ENCODE measurements at regions not wholly inside any gene's neighbourhood (a gene's known extent, or its start where the extent isn't known, plus 50 kb on each side); places are given as distances from the start of the nearest gene placed in this dataset.

GRCh38 chr12:27899151-27899661, 73.3 kb downstream of the PTHLH start (continued):
- no peak for TF ChIP-seq CTCF (conservative IDR thresholded peaks at IDR 0.05; ENCODE audit: low read depth, low read length)

GRCh38 chr12:27898022-27898421, 74.5 kb downstream of the PTHLH start:
- H3K4me3 ChIP-seq (ENCODE audit: insufficient read depth, low read depth, low read length) = no peak overlapping the region
- no peaks in the 10 kb centered on the region for H3K79me1 ChIP-seq (ENCODE audit: low read depth in 1 of 2, low read length in 2 of 2)
- H2AFZ ChIP-seq (replicated peaks; ENCODE audit: low read length, poor library complexity) = no peak overlapping the region
- in situ Hi-C loops (cut with MboI; ENCODE audit: low sequenced_read_pairs) (no loop called here), intact Hi-C loops (cut with micrococcal nuclease) (no loop called here), dilution Hi-C loops (cut with HindIII; ENCODE audit: low sequenced_read_pairs, unreplicated experiment) (no loop called here)
- H3K27me3 ChIP-seq (ENCODE audit: control insufficient read depth, insufficient read depth, low read length) = no peaks in the 10 kb centered on the region
- DNase-seq = no peak
- no TSS peak for BruUV-seq (replicated peaks)
- no peak overlapping the region for H2AK9ac ChIP-seq (replicated peaks; ENCODE audit: low read depth, low read length, poor library complexity)
- 0 out of 3 replicates have a peak overlapping the region, but pooled peaks have one; percentile 95 for H2BK15ac ChIP-seq (ENCODE audit: low read depth, low read length)
- CTCF ChIA-PET = no interaction called here
- peaks cover 4% of the 10 kb centered on the region; the same call in 1 of the 2 replicates for H3K4me1 ChIP-seq (ENCODE audit: control insufficient read depth, insufficient read depth, low read length)
- ATAC-seq (ENCODE audit: low read depth) = no peak
- peak overlapping the region; percentile 69 for H2BK20ac ChIP-seq (ENCODE audit: low read depth, low read length)
- no peaks in the 10 kb centered on the region for H3K9me3 ChIP-seq (ENCODE audit: control insufficient read depth, insufficient read depth, low read length)
- no CpG with 5 or more reads among the region's 3 CpGs for WGBS, 2 experiments (ENCODE audit: extremely low coverage in 2 of 2, insufficient read length in 1 of 2)
- no peaks in the 10 kb centered on the region for H3K36me3 ChIP-seq (ENCODE audit: control insufficient read depth, insufficient read depth, low read length)
- no peaks in the 10 kb centered on the region; the same call in 1 of the 2 replicates for H3K9me1 ChIP-seq (ENCODE audit: insufficient read depth, low read length)
- POLR2A ChIA-PET (ENCODE audit: unreplicated experiment) = no interaction called here
- peak overlapping the region; percentile 49; the same call in 1 of the 2 replicates for H4K5ac ChIP-seq (ENCODE audit: low read depth, low read length)
- no peak overlapping the region for H3K56ac ChIP-seq (ENCODE audit: extremely low read depth, insufficient read depth, low read length)
- H3K27ac ChIP-seq (ENCODE audit: insufficient read depth, low read length) = peak overlapping the region; percentile 55; the same call in 1 of the 2 replicates
- no peak overlapping the region for H3K23ac ChIP-seq (ENCODE audit: low read depth, low read length)
- no peaks in the 10 kb centered on the region for H4K20me1 ChIP-seq (ENCODE audit: insufficient read depth, low read length)
- H3K9ac ChIP-seq (ENCODE audit: low read depth, low read length) = no peak overlapping the region
- H2BK5ac ChIP-seq (ENCODE audit: low read depth, low read length, poor library complexity, severe bottlenecking) = peak overlapping the region; percentile 71
- no peak overlapping the region for H3K4ac ChIP-seq (ENCODE audit: low read depth, low read length)
- peak overlapping the region; percentile 29; the same call in 1 of the 2 replicates for H3K14ac ChIP-seq (replicated peaks; ENCODE audit: low read depth, low read length)
- H4K8ac ChIP-seq (ENCODE audit: low read depth in 2 of 2, low read length in 2 of 2) = peak overlapping the region in 1 of 2 experiments; percentile 41; a peak in 3 of 4 replicates
- peak overlapping the region; percentile 82 for H3K18ac ChIP-seq (ENCODE audit: low read depth, low read length)
- H4K91ac ChIP-seq (ENCODE audit: insufficient read depth, low read depth, low read length) = no peak overlapping the region
- peak overlapping the region; percentile 51; the same call in 1 of the 2 replicates for H2AK5ac ChIP-seq (ENCODE audit: low read depth, low read length)
- peak overlapping the region; percentile 24; the same call in 1 of the 2 replicates for H2BK120ac ChIP-seq (ENCODE audit: low read depth, low read length)
- H3K4me2 ChIP-seq (ENCODE audit: low read depth, low read length) = no peak overlapping the region; the same call in 1 of the 2 replicates
- TF ChIP-seq RAD21 (IDR thresholded peaks at IDR 0.05; ENCODE audit: low read length) (no peak), RFX5 (IDR thresholded peaks at IDR 0.05; ENCODE audit: low read depth, low read length) (no peak), FOS (IDR thresholded peaks at IDR 0.05; ENCODE audit: low read depth, low read length) (no peak), MAZ (IDR thresholded peaks at IDR 0.05; ENCODE audit: borderline replicate concordance, low read depth, low read length) (no peak), POLR2A (IDR thresholded peaks at IDR 0.05; ENCODE audit: low read depth, low read length) (no peak), RCOR1 (IDR thresholded peaks at IDR 0.05; ENCODE audit: insufficient replicate concordance, low read length) (no peak), ELK1 (IDR thresholded peaks at IDR 0.05; ENCODE audit: borderline replicate concordance, low read depth, low read length) (no peak), BHLHE40 (IDR thresholded peaks at IDR 0.05; ENCODE audit: low read depth, low read length) (no peak), CEBPB (IDR thresholded peaks at IDR 0.05; ENCODE audit: low read depth, low read length) (no peak), MXI1 (IDR thresholded peaks at IDR 0.05; ENCODE audit: borderline replicate concordance, low read depth, low read length) (no peak), MAFK (IDR thresholded peaks at IDR 0.05; ENCODE audit: low read depth, low read length) (no peak), NFE2L2 (IDR thresholded peaks at IDR 0.05; ENCODE audit: low read depth, low read length) (no peak), CHD1 (IDR thresholded peaks at IDR 0.05; ENCODE audit: low read depth, low read length) (no peak)

Data from IMR-90 (cell line).